ENCODE measurements at regions not wholly inside any gene's neighbourhood (a gene's known extent, or its start where the extent isn't known, plus 50 kb on each side); places are given as distances from the start of the nearest gene placed in this dataset.

- H3K4me2 ChIP-seq (ENCODE audit: low read length) = no peak overlapping the region
- H3K4me3 ChIP-seq (ENCODE audit: low read depth, low read length, poor library complexity, severe bottlenecking) = no peak overlapping the region
- ChIA-PET CTCF (ENCODE audit: unreplicated experiment) (no interaction called here), POLR2A (no interaction called here)
- H2AFZ ChIP-seq (ENCODE audit: low read length) = no peak overlapping the region
- H3K9me2 ChIP-seq (ENCODE audit: insufficient read depth, low read length) = no peaks in the 10 kb centered on the region
- H3K9me3 ChIP-seq (ENCODE audit: low read length) = no peaks in the 10 kb centered on the region
- no peak for TF ChIP-seq EZH2phosphoT487 (IDR thresholded peaks at IDR 0.05; ENCODE audit: borderline replicate concordance, low read depth, low read length)
- TF ChIP-seq CTCF (conservative IDR thresholded peaks at IDR 0.05; ENCODE audit: low read length) = no peak
- no peaks in the 10 kb centered on the region for H4K20me1 ChIP-seq (ENCODE audit: insufficient read depth, low read length)
- no peaks in the 10 kb centered on the region for H3K36me3 ChIP-seq (ENCODE audit: insufficient read depth, low read length)
- intact Hi-C loops (cut with micrococcal nuclease; ENCODE audit: unreplicated experiment) = no loop called here
- H3K27ac ChIP-seq (ENCODE audit: low read depth, low read length, poor library complexity, severe bottlenecking) = no peak overlapping the region
- BruUV-seq (replicated peaks) = no TSS peak
- H3K4me1 ChIP-seq (ENCODE audit: insufficient read depth, low read length, poor library complexity, severe bottlenecking) = no peaks in the 10 kb centered on the region
- no peak for DNase-seq (ENCODE audit: low spot score)
- no peaks in the 10 kb centered on the region for H3K79me2 ChIP-seq (ENCODE audit: insufficient read depth, low read depth, low read length)
These were observed 89.3 kb downstream of the RIN2 start for GRCh38 chr20:19847383-19847782.

GRCh38 chr20:19849341-19850197 is 91.5 kb downstream of the RIN2 start:
- Histone ChIP-seq H3K4me1 (ENCODE audit: insufficient read depth, low read length, poor library complexity, severe bottlenecking) (no peaks in the 10 kb centered on the region), H3K4me3 (ENCODE audit: low read depth, low read length, poor library complexity, severe bottlenecking) (no peak overlapping the region), H4K20me1 (ENCODE audit: insufficient read depth, low read length) (no peaks in the 10 kb centered on the region), H3K79me2 (ENCODE audit: insufficient read depth, low read depth, low read length) (no peaks in the 10 kb centered on the region), H3K9me2 (ENCODE audit: insufficient read depth, low read length) (no peaks in the 10 kb centered on the region), H2AFZ (ENCODE audit: low read length) (no peak overlapping the region), H3K9me3 (ENCODE audit: low read length) (no peaks in the 10 kb centered on the region), H3K4me2 (ENCODE audit: low read length) (no peak overlapping the region), H3K27ac (ENCODE audit: low read depth, low read length, poor library complexity, severe bottlenecking) (no peak overlapping the region), H3K36me3 (ENCODE audit: insufficient read depth, low read length) (no peaks in the 10 kb centered on the region)
- intact Hi-C loops (cut with micrococcal nuclease; ENCODE audit: unreplicated experiment) = no loop called here
- DNase-seq (ENCODE audit: low spot score) = no peak
- BruUV-seq (replicated peaks) = no TSS peak
- POLR2A ChIA-PET = interaction anchor here (0.7 kb wide), 1 partner anchor 20 kb away, joined by 3 read pairs; no protein-coding TSS in a partner anchor
- CTCF ChIA-PET (ENCODE audit: unreplicated experiment) = no interaction called here
- no peak for TF ChIP-seq CTCF (conservative IDR thresholded peaks at IDR 0.05; ENCODE audit: low read length)
- no peak for TF ChIP-seq EZH2phosphoT487 (IDR thresholded peaks at IDR 0.05; ENCODE audit: borderline replicate concordance, low read depth, low read length)

GRCh38 chr20:19850198-19850533 is 92.1 kb downstream of the RIN2 start:
- no peak for DNase-seq (ENCODE audit: low spot score)
- intact Hi-C loops (cut with micrococcal nuclease; ENCODE audit: unreplicated experiment) = no loop called here
- Histone ChIP-seq H3K4me2 (ENCODE audit: low read length) (no peak overlapping the region), H3K79me2 (ENCODE audit: insufficient read depth, low read depth, low read length) (no peaks in the 10 kb centered on the region), H3K4me1 (ENCODE audit: insufficient read depth, low read length, poor library complexity, severe bottlenecking) (no peaks in the 10 kb centered on the region), H4K20me1 (ENCODE audit: insufficient read depth, low read length) (no peaks in the 10 kb centered on the region), H2AFZ (ENCODE audit: low read length) (no peak overlapping the region), H3K4me3 (ENCODE audit: low read depth, low read length, poor library complexity, severe bottlenecking) (no peak overlapping the region), H3K9me2 (ENCODE audit: insufficient read depth, low read length) (no peaks in the 10 kb centered on the region), H3K9me3 (ENCODE audit: low read length) (no peaks in the 10 kb centered on the region), H3K27ac (ENCODE audit: low read depth, low read length, poor library complexity, severe bottlenecking) (no peak overlapping the region), H3K36me3 (ENCODE audit: insufficient read depth, low read length) (no peaks in the 10 kb centered on the region)
- CTCF ChIA-PET (ENCODE audit: unreplicated experiment) = no interaction called here
- TF ChIP-seq CTCF (conservative IDR thresholded peaks at IDR 0.05; ENCODE audit: low read length) = no peak
- POLR2A ChIA-PET = interaction anchor here (0.7 kb wide), 1 partner anchor 28 kb away, joined by 16 read pairs; no protein-coding TSS in a partner anchor
- BruUV-seq (replicated peaks) = no TSS peak
